Spleen (tissue), 11 donors: ENCODE measurements at regions not wholly inside any gene's neighbourhood (a gene's known extent, or its start where the extent isn't known, plus 50 kb on each side); places are given as distances from the start of the nearest gene placed in this dataset.
"Not testable (repeated sequence)": the region's sequence is repeated elsewhere in the genome, so short reads cannot be mapped to it uniquely, and the experiment has no call there.

Experiments
- DNase-seq: peaks from one replicate; pipeline ENCODE4 v3.0.0-alpha.2; 2020
- H3K27ac ChIP-seq, 8 donors: fragments of 200-600 bp; sonication (generic) in 7 of 8; 1 replicate in 4 of 8; 2 replicates in 4 of 8; pipeline versions ENCODE4 v1.5.0 to v1.8.0; 2016 to 2021; ENCODE audit warnings: inconsistent platforms in 4 of 8, mild to moderate bottlenecking in 4 of 8, moderate library complexity in 1 of 8
- H3K27me3 ChIP-seq, 7 donors: fragments of 200-600 bp; sonication (generic) in 6 of 7; replicated peaks in 1 of 7; 1 replicate in 4 of 7; 2 replicates in 3 of 7; pipeline versions ENCODE4 v1.5.0 to v1.8.0; 2016 to 2021; ENCODE audit warnings: inconsistent platforms in 3 of 7, mild to moderate bottlenecking in 1 of 7
- H3K36me3 ChIP-seq, 6 donors: fragments of 200-600 bp; sonication (generic) in 5 of 6; 1 replicate in 4 of 6; 2 replicates in 2 of 6; pipeline versions ENCODE4 v1.5.0 to v1.8.0; 2016 to 2021; ENCODE audit warnings: inconsistent platforms in 2 of 6
- H3K4me1 ChIP-seq, 6 donors: fragments of 200-600 bp; sonication (generic) in 5 of 6; 1 replicate in 3 of 6; 2 replicates in 3 of 6; pipeline versions ENCODE4 v1.5.0 to v1.8.0; 2016 to 2021; ENCODE audit warnings: inconsistent platforms in 3 of 6
- H3K4me3 ChIP-seq, 8 donors: fragments of 200-600 bp; sonication (generic) in 7 of 8; 1 replicate in 4 of 8; 2 replicates in 4 of 8; pipeline versions ENCODE4 v1.5.0 to v1.8.0; 2016 to 2021; ENCODE audit warnings: inconsistent platforms in 4 of 8, mild to moderate bottlenecking in 4 of 8, moderate library complexity in 2 of 8
- H3K9me3 ChIP-seq, 8 donors: fragments of 200-600 bp; sonication (generic) in 7 of 8; 1 replicate in 4 of 8; 2 replicates in 4 of 8; pipeline versions ENCODE4 v1.5.0 to v1.8.0; 2016 to 2021; ENCODE audit warnings: inconsistent platforms in 4 of 8
- CTCF ChIP-seq, 11 experiments: fragments of 200-600 bp in 7 of 11; fragments of 450-650 bp in 4 of 11; sonication (generic) in 4 of 11; IDR thresholded peaks in 8 of 11; conservative IDR thresholded peaks in 3 of 11; 1 replicate in 7 of 11; 2 replicates in 4 of 11; pipeline versions ENCODE4 v1.4.0 to v1.8.0; 2016 to 2021; ENCODE audit warnings: antibody characterized with exemption in 11 of 11, inconsistent platforms in 4 of 11, mild to moderate bottlenecking in 1 of 11
- POLR2A ChIP-seq, 3 donors: fragments of 450-650 bp; IDR thresholded peaks; one replicate each; pipeline ENCODE4 v1.5.1; 2017; ENCODE audit warnings: antibody characterized with exemption in 3 of 3, mild to moderate bottlenecking in 1 of 3
- POLR2AphosphoS5 ChIP-seq, 3 donors: sonication (generic); formaldehyde crosslinking; IDR thresholded peaks; one replicate each; pipeline ENCODE4 v1.5.1; 2017; ENCODE audit warnings: antibody characterized with exemption in 3 of 3
- WGBS, 5 donors: extraction: QIAGEN DNeasy Blood & Tissue Kit in 3 of 5; methylation state at CpG; one replicate each; pipeline versions ENCODE4 v1.1.5 to v1.1.7; 2013 to 2018; 5-methylcytosine and 5-hydroxymethylcytosine counted together
- intact Hi-C: fragments of 100-400 bp; cut with DNase I; formaldehyde crosslinking; loops from one replicate; pipeline ENCODE4 v1.15.0; 2023; ENCODE audit warnings: low total_unique reads
- donor health status: healthy with polysubstance abuse.
- donor health status: DM: no; HTN: no; CAD: no; lungs with moderate emphysema.
- donor health status: DM: no; HTN: no; CAD: no.
- donor health status: Bipolar disorder and iron deficiency.
- donor health status: healthy.
- donor health status: DM: no; HTN: no; CAD: no.
- donor health status: DM: yes; HTN: yes; CAD: no.

- Histone ChIP-seq H3K4me3 (no peak overlapping the region), H3K27ac (no peak overlapping the region), H3K27me3 (no peaks in the 10 kb centered on the region), H3K4me1 (no peaks in the 10 kb centered on the region), H3K36me3 (no peaks in the 10 kb centered on the region), H3K9me3 (peaks cover 0 to 26% (median 14%) of the 10 kb centered on the region in 8 donors)
- 69 to 90% (median 83%) methylated on average over 2 of the region's 2 CpGs for WGBS, 5 donors
- no peak for DNase-seq
- TF ChIP-seq POLR2A (IDR thresholded peaks at IDR 0.05) (no peak), POLR2AphosphoS5 (IDR thresholded peaks at IDR 0.05) (no peak), CTCF (IDR thresholded peaks at IDR 0.05 in 8 of 11, conservative IDR thresholded peaks at IDR 0.05 in 3 of 11) (no peak)
- intact Hi-C loops, result no loop called here
These were observed 1091.2 kb upstream of the LRRTM1 start for GRCh38 chr2:81395746-81396145.

- DNase-seq, result no peak
- Histone ChIP-seq H3K4me1 (no peaks in the 10 kb centered on the region), H3K4me3 (no peak overlapping the region), H3K9me3 (peaks cover 0 to 51% (median 32%) of the 10 kb centered on the region in 8 donors), H3K36me3 (no peaks in the 10 kb centered on the region), H3K27ac (no peak overlapping the region), H3K27me3 (no peaks in the 10 kb centered on the region)
- TF ChIP-seq POLR2AphosphoS5 (IDR thresholded peaks at IDR 0.05) (no peak), CTCF (IDR thresholded peaks at IDR 0.05 in 8 of 11, conservative IDR thresholded peaks at IDR 0.05 in 3 of 11) (no peak)
- intact Hi-C loops, result no loop called here
- WGBS, 5 donors, result 77 to 80% (median 78%) methylated on average over 3 of the region's 3 CpGs
These were observed 1084.7 kb upstream of the LRRTM1 start for GRCh38 chr2:81389203-81389602.

DNA sequence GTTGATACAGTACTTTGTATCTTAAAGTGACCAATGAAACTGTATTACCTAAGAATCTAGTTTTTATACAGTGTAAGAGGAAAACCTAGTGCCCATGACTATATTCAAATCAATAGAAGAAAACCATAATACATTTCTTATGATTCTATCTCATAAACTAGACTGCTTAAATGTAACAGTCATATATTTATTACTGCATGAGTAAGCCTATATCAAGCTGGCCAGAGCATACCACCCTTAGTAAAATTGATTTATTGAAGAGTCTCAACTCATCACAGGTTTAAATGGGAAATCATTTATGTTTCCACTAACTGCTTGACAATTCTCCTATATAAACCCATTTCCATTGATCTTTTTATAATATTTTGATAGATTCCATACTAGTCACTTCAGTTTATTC is 1059.2 kb upstream of the LRRTM1 start:
- no peak for TF ChIP-seq CTCF (IDR thresholded peaks at IDR 0.05 in 8 of 11, conservative IDR thresholded peaks at IDR 0.05 in 3 of 11)
- TF ChIP-seq POLR2AphosphoS5 (IDR thresholded peaks at IDR 0.05), result no peak
- no peak for TF ChIP-seq POLR2A (IDR thresholded peaks at IDR 0.05)
- intact Hi-C loops, result no loop called here
- no peaks in the 10 kb centered on the region for H3K27me3 ChIP-seq
- H3K4me3 ChIP-seq, result no peak overlapping the region
- no peak for DNase-seq
- H3K4me1 ChIP-seq, result no peaks in the 10 kb centered on the region
- no peaks in the 10 kb centered on the region for H3K36me3 ChIP-seq
- H3K27ac ChIP-seq, result no peak overlapping the region
- peaks cover 0 to 43% (median 15%) of the 10 kb centered on the region in 8 donors for H3K9me3 ChIP-seq

DNA sequence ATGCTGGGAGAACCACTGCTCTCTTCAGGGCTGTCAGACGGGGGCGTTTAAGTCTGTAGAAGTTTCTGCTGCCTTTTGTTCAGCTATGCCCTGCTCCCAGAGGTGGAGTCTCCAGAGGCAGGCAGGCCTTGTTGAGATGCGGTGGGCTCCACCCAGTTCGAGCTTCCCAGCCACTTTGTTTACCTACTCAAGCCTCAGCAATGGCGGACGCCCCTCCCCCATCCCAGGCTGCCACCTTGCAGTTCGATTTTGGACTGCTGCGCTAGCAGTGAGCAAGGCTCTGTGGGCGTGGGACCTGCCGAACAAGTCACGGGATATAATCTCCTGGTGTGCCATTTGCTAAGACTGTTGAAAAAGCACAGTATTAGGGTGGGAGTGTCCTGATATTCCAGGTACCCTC is 1057.9 kb upstream of the LRRTM1 start:
- intact Hi-C loops, H3K4me1 ChIP-seq, H3K4me3 ChIP-seq, H3K27me3 ChIP-seq, H3K36me3 ChIP-seq, H3K27ac ChIP-seq, DNase-seq: not testable (repeated sequence)
- H3K9me3 ChIP-seq, result peaks cover 0 to 47% (median 25%) of the 10 kb centered on the region in 8 donors
- WGBS, 5 donors, result 83 to 96% (median 88%) methylated on average over 10 to 11 of the region's 11 CpGs

DNA sequence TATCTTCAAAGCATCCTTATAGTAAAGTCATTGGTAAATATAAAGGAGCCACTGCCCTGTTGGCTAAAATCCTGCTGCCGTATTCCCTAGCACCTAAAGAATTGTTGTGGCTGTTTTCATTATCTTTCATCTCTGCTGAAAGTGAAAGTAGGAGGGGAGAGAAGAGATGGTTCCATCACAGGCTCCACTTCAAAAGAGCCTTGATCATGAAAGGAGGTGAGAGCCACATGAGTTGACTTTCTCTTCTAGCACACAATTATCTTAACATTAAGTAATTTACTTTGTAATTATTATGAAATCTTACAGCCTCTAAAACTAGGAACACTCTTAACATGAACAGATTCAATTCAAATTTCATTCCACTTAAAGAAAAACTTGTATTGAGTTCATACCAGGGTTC is 1050.9 kb upstream of the LRRTM1 start:
- no peak overlapping the region for H3K27ac ChIP-seq
- H3K36me3 ChIP-seq, result no peaks in the 10 kb centered on the region
- intact Hi-C loops, result no loop called here
- TF ChIP-seq CTCF (IDR thresholded peaks at IDR 0.05 in 8 of 11, conservative IDR thresholded peaks at IDR 0.05 in 3 of 11) (no peak), POLR2A (IDR thresholded peaks at IDR 0.05) (no peak), POLR2AphosphoS5 (IDR thresholded peaks at IDR 0.05) (no peak)
- DNase-seq, result no peak
- 62 to 84% (median 72%) methylated on average over 1 of the region's 1 CpG for whole genome bisulfite sequencing, 5 donors
- H3K4me1 ChIP-seq, result no peaks in the 10 kb centered on the region
- H3K4me3 ChIP-seq, result no peak overlapping the region
- peaks cover 0 to 49% (median 40%) of the 10 kb centered on the region in 8 donors for H3K9me3 ChIP-seq
- no peaks in the 10 kb centered on the region for H3K27me3 ChIP-seq
